ENCODE measurements at regions not wholly inside any gene's neighbourhood (a gene's known extent, or its start where the extent isn't known, plus 50 kb on each side); places are given as distances from the start of the nearest gene placed in this dataset.

DNA sequence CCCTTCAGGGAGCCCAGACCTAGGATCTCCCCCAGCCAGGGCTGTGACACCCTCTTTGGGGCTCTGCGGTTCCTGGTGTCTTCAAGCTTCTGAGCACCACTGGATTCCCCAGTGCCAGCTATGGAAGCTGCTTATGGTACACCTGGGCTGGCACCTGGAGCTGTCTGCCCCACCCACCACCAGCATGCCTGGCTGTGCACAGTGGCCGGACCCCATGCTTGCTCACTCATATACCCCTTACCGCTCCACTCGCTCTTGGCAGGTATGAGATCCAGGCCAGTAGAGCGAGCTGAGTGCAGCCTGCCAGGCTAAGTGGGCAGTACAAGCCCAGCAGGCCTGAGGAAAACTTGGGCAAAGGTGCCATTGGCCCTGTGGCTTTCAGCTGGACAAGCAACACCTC, 114.0 kb downstream of the DACT1 start:
- no peaks in the 10 kb centered on the region for H3K36me3 ChIP-seq (replicated peaks)
- H3K27me3 ChIP-seq (ENCODE audit: low read depth): no peaks in the 10 kb centered on the region
- no peak for DNase-seq (ENCODE audit: low spot score in 2 of 2)
- in situ Hi-C loops (cut with MboI; ENCODE audit: low sequenced_read_pairs): no loop called here
- no peak overlapping the region for H3K4me3 ChIP-seq
- no peaks in the 10 kb centered on the region for H3K4me1 ChIP-seq
- no peaks in the 10 kb centered on the region for H3K9me3 ChIP-seq

DNA sequence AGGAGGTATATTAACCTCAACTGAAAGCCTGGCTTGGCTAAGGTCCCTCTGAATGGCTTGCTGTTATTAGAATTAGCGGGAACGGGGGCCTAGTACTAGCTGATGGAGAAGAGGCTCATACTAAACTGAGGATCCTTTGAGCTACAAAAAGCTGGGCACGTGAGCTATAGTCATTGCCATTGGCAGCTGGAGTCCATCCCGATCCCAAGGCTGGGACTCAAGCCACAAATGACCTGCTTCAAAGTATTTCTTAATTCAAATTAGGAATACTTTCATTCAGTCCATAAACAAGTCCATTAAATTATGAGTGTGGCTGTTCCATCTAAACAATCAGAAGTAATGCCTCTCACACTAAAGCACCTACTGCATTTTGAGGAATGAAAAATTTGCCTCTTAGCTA, 114.5 kb downstream of the DACT1 start:
- no peaks in the 10 kb centered on the region for H3K9me3 ChIP-seq
- H3K36me3 ChIP-seq (replicated peaks): no peaks in the 10 kb centered on the region
- H3K27me3 ChIP-seq (ENCODE audit: low read depth): no peaks in the 10 kb centered on the region
- H3K4me1 ChIP-seq: no peaks in the 10 kb centered on the region
- DNase-seq (ENCODE audit: low spot score in 2 of 2): no peak
- H3K4me3 ChIP-seq: no peak overlapping the region
- in situ Hi-C loops (cut with MboI; ENCODE audit: low sequenced_read_pairs): no loop called here

DNA sequence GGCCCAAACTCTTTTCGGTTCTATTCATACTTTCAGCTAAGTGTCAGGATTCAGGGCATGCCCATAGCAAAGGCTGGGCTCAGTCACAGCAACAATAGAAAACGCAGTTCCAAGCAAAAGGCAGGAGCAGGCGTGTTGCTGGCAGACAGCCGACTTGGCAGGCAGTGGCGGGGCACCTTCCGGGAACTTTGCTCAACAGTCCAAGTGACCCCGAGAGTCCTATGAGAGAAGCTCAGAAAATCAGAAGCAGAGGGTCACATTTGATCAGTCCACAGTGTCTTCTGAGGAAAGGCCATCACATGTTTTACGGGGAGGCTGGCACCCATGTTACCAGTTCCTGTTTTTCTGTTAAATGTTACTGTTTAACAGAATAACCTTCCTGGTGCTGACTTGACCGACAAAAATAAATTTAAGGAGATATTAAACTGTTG, 115.0 kb downstream of the DACT1 start:
- H3K27me3 ChIP-seq (ENCODE audit: low read depth): no peaks in the 10 kb centered on the region
- H3K9me3 ChIP-seq: no peaks in the 10 kb centered on the region
- H3K36me3 ChIP-seq (replicated peaks): no peaks in the 10 kb centered on the region
- no peaks in the 10 kb centered on the region for H3K4me1 ChIP-seq
- in situ Hi-C loops (cut with MboI; ENCODE audit: low sequenced_read_pairs): no loop called here
- no peak overlapping the region for H3K4me3 ChIP-seq
- DNase-seq (ENCODE audit: low spot score in 2 of 2): peak in 1 of 2 experiments; percentile 18

DNA sequence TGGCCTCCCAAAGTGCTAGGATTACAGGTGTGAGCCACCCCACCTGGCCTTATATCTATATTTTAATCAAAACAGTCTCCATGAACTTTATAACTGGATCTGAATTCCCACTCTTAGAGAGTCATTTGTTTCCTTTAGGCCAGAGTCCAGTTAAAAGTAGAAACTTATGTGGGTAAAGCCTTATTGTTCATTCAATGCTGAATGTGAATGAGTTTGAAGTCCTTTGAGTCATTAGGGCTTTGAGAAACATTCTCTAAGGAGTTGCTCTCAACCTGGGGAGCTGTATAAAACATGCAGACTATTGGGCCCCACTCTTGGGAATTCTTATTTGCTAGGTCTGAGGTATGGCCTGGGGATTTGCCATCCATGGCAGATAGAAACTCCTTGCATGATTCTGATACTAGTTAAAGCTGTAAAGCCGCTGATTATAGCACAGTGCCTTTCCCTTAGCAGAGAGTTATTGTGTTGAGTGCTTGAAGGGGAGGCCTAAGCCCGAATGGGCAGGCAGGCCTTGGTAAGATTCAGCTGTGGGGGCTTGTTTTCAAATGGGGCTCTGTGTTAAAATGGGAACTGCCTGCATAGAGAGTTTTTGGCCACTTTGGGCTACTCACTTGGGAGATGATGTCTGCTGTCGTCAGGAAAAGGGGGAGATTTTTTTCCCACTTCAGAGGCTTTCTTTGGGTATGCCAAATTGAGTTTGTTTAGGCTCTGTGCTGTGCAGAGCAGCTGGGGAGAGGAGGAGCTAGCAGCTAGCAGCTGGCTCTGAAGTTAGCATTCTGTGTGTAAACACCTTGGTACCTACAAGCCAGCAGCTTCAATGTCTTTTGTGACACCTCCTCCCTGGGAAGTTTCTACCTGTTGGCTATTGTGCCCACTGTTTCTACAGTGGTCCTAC, 117.5 kb downstream of the DACT1 start:
- H3K4me1 ChIP-seq: no peaks in the 10 kb centered on the region
- H3K4me3 ChIP-seq: no peak overlapping the region
- no peak for DNase-seq (ENCODE audit: low spot score in 2 of 2)
- no peaks in the 10 kb centered on the region for H3K27me3 ChIP-seq (ENCODE audit: low read depth)
- H3K36me3 ChIP-seq (replicated peaks): no peaks in the 10 kb centered on the region
- no peaks in the 10 kb centered on the region for H3K9me3 ChIP-seq
- in situ Hi-C loops (cut with MboI; ENCODE audit: low sequenced_read_pairs): no loop called here

DNA sequence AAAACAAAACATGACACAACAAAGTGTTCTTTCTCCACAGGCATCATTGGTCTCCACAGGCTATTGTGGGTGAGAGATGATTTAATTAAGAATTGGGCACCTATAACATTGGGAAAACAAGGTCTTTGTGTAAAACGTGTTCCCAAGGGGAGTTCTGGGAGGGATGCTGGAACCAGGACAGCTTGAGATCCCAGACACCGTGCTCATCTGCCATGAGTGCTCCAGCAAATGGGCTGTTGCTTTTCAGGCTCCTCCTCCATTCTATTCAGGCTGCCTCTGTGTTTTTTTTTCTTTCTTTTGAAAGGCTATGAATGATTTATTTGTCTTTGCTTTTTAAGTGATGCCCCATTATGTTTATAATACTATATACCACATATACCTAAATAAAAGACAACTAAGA, 122.4 kb downstream of the DACT1 start:
- in situ Hi-C loops (cut with MboI; ENCODE audit: low sequenced_read_pairs): no loop called here
- no peak for DNase-seq (ENCODE audit: low spot score in 2 of 2)
- H3K4me1 ChIP-seq: peaks cover 7% of the 10 kb centered on the region; the same call in 1 of the 2 replicates

DNA sequence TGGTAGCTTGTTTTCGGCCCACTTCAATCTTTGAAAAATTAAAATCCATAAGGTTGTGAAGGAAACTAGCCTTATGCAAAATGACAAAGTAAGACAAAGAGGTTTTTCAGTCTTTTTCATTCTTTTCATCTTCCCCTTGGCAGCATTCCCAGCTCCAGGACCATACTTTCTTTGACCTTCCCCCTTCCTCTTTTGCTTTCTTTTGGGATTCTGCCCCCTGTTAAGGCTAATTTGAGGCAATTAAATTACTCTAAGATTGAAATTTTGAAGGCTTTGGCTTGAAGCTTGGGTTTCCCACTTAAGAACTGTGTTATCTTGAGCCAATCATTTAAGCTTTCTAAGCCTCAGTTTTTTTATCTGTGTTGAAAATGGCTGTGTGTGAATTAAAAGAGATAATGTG, 124.9 kb downstream of the DACT1 start:
- H3K36me3 ChIP-seq (replicated peaks): no peaks in the 10 kb centered on the region
- peak; percentile 3 to 14 for DNase-seq (ENCODE audit: low spot score in 2 of 2)
- H3K4me3 ChIP-seq: no peak overlapping the region
- H3K9me3 ChIP-seq: no peaks in the 10 kb centered on the region
- peaks cover 7% of the 10 kb centered on the region; the same call in 1 of the 2 replicates for H3K4me1 ChIP-seq
- no peaks in the 10 kb centered on the region for H3K27me3 ChIP-seq (ENCODE audit: low read depth)
- in situ Hi-C loops (cut with MboI; ENCODE audit: low sequenced_read_pairs): no loop called here

More for the DNA sequence above, 122.4 kb downstream of the DACT1 start:
- H3K9me3 ChIP-seq: no peaks in the 10 kb centered on the region
- no peaks in the 10 kb centered on the region for H3K27me3 ChIP-seq (ENCODE audit: low read depth)
- no peaks in the 10 kb centered on the region for H3K36me3 ChIP-seq (replicated peaks)
- no peak overlapping the region for H3K4me3 ChIP-seq

DNA sequence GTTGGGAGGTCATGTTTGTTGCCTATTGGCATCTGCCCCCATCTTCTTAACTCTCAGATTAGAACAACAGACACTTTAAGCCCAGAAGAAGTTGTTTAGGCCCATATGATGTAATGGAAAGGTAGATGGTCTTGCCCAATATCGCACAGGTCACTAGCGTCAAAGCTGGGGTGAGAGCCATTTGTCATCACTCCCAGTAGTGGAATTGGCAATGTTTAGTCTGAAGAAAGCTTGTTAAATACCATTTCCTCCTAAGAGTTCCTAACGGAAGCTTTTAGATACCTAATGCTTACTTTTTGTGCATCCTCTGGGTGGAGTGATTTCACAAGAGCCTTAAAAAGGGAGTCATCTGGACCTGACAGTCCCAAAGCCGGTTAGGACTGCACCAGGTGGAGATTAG, 125.4 kb downstream of the DACT1 start:
- H3K9me3 ChIP-seq: no peaks in the 10 kb centered on the region
- peaks cover 7% of the 10 kb centered on the region; the same call in 1 of the 2 replicates for H3K4me1 ChIP-seq
- no peak for DNase-seq (ENCODE audit: low spot score in 2 of 2)
- no peaks in the 10 kb centered on the region for H3K36me3 ChIP-seq (replicated peaks)
- H3K27me3 ChIP-seq (ENCODE audit: low read depth): no peaks in the 10 kb centered on the region
- in situ Hi-C loops (cut with MboI; ENCODE audit: low sequenced_read_pairs): no loop called here
- H3K4me3 ChIP-seq: no peak overlapping the region

- H3K4me3 ChIP-seq: no peak overlapping the region
- DNase-seq (ENCODE audit: low spot score in 2 of 2): no peak
- H3K36me3 ChIP-seq (replicated peaks): no peaks in the 10 kb centered on the region
- H3K9me3 ChIP-seq: no peaks in the 10 kb centered on the region
- no peaks in the 10 kb centered on the region for H3K27me3 ChIP-seq (ENCODE audit: low read depth)
- peaks cover 7% of the 10 kb centered on the region; the same call in 1 of the 2 replicates for H3K4me1 ChIP-seq
- in situ Hi-C loops (cut with MboI; ENCODE audit: low sequenced_read_pairs): no loop called here
Measured at GRCh38 chr14:58765418-58765831, 127.7 kb downstream of the DACT1 start.

- in situ Hi-C loops (cut with MboI; ENCODE audit: low sequenced_read_pairs): no loop called here
- Histone ChIP-seq H3K4me1 (peaks cover 7% of the 10 kb centered on the region; the same call in 1 of the 2 replicates), H3K27me3 (ENCODE audit: low read depth) (no peaks in the 10 kb centered on the region), H3K36me3 (replicated peaks) (no peaks in the 10 kb centered on the region), H3K9me3 (no peaks in the 10 kb centered on the region), H3K4me3 (no peak overlapping the region)
- no peak for DNase-seq (ENCODE audit: low spot score in 2 of 2)
Measured at GRCh38 chr14:58765843-58766242, 128.1 kb downstream of the DACT1 start.

- DNase-seq (ENCODE audit: low spot score in 2 of 2): no peak
- Histone ChIP-seq H3K9me3 (no peaks in the 10 kb centered on the region), H3K27me3 (ENCODE audit: low read depth) (no peaks in the 10 kb centered on the region), H3K36me3 (replicated peaks) (no peaks in the 10 kb centered on the region), H3K4me1 (no peaks in the 10 kb centered on the region), H3K4me3 (no peak overlapping the region)
- in situ Hi-C loops (cut with MboI; ENCODE audit: low sequenced_read_pairs): no loop called here
Measured at GRCh38 chr14:58769011-58769643, 131.4 kb downstream of the DACT1 start.

DNA sequence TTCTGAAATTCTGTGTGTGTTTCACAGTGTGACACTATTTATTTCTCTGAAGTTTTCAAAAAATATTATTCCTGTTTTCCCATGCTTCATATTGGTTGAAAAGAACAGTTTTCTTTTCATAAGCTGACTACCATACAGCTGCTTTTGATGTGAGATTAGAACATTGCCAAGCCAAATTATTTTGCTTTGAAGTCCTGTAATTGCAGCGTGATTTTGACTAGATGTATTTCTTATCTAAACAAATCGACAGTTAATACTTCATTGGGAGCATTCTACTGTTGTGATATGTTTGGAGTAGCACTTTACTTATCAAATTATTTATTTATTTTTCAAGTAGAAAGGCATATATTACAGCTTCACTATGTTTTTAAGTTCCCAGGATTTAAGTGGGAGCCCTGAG, 132.0 kb downstream of the DACT1 start:
- in situ Hi-C loops (cut with MboI; ENCODE audit: low sequenced_read_pairs): no loop called here
- Histone ChIP-seq H3K36me3 (replicated peaks) (no peaks in the 10 kb centered on the region), H3K27me3 (ENCODE audit: low read depth) (no peaks in the 10 kb centered on the region), H3K4me3 (no peak overlapping the region), H3K4me1 (no peaks in the 10 kb centered on the region), H3K9me3 (no peaks in the 10 kb centered on the region)
- DNase-seq (ENCODE audit: low spot score in 2 of 2): no peak

- no peaks in the 10 kb centered on the region for H3K4me1 ChIP-seq
- H3K4me3 ChIP-seq: no peak overlapping the region
- no peaks in the 10 kb centered on the region for H3K36me3 ChIP-seq (replicated peaks)
- in situ Hi-C loops (cut with MboI; ENCODE audit: low sequenced_read_pairs): no loop called here
- H3K9me3 ChIP-seq: no peaks in the 10 kb centered on the region
- no peaks in the 10 kb centered on the region for H3K27me3 ChIP-seq (ENCODE audit: low read depth)
- no peak for DNase-seq (ENCODE audit: low spot score in 2 of 2)
Measured at GRCh38 chr14:58770491-58770982, 132.8 kb downstream of the DACT1 start.

DNA sequence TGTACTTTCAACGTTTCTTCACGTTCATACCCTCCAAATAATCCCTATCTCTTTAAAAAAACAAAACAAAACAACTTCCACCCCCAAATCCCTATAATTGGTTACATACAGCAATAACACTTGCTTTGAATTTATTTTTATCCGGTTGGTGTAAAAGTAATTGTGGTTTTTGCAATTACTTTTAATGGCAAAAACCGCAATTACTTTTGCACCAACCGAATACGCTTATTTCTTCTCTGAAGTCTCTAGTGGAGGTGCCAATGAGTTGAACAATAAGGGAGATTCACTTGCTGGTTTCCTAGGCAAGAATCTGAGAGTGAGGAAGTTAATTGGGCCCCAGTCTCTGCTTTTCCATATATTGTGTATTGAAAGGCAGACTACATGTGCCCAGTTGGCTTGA, 133.3 kb downstream of the DACT1 start:
- H3K27me3 ChIP-seq (ENCODE audit: low read depth): no peaks in the 10 kb centered on the region
- no peaks in the 10 kb centered on the region for H3K9me3 ChIP-seq
- no peak overlapping the region for H3K4me3 ChIP-seq
- no peaks in the 10 kb centered on the region for H3K36me3 ChIP-seq (replicated peaks)
- no peak for DNase-seq (ENCODE audit: low spot score in 2 of 2)
- no peaks in the 10 kb centered on the region for H3K4me1 ChIP-seq
- in situ Hi-C loops (cut with MboI; ENCODE audit: low sequenced_read_pairs): no loop called here

DNA sequence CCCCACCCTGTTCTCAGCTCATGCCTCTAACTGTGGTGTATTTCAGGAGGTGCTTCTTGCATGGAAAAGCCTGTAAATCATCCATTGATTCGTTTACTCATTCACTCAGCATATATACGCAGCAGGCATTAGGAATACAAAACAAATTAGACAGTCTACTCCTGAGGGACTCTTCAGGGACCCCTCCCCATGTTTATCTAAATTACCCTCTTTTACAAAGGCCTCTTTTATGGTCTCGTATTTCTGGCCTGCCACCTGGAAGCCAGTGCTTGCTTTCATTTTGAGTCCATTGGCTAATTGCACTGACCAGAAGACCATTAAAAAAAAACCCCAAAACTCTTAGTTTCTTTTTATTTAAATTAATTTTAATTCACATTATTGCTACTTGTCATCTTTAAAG, 134.4 kb downstream of the DACT1 start:
- H3K9me3 ChIP-seq: no peaks in the 10 kb centered on the region
- H3K36me3 ChIP-seq (replicated peaks): no peaks in the 10 kb centered on the region
- DNase-seq (ENCODE audit: low spot score in 2 of 2): no peak
- H3K4me3 ChIP-seq: no peak overlapping the region
- in situ Hi-C loops (cut with MboI; ENCODE audit: low sequenced_read_pairs): no loop called here
- H3K4me1 ChIP-seq: no peaks in the 10 kb centered on the region
- H3K27me3 ChIP-seq (ENCODE audit: low read depth): no peaks in the 10 kb centered on the region
